B cell (primary cell): ENCODE measurements at regions not wholly inside any gene's neighbourhood (a gene's known extent, or its start where the extent isn't known, plus 50 kb on each side); places are given as distances from the start of the nearest gene placed in this dataset.

Experiments used
- ATAC-seq: fragments of 200-7000 bp; cut with Tn5 transposase; one replicate; pipeline ENCODE4 v1.10.0; 2021; ENCODE audit warnings: low read depth, mild to moderate bottlenecking, moderate number of reproducible peaks, moderate library complexity
- CTCF ChIA-PET: fragments of 350-600 bp; sonication (Branson Sonifier 250); formaldehyde crosslinking; loops from one replicate; lab custom pipeline; 2021; ENCODE audit warnings: antibody characterized with exemption, inconsistent platforms; lab: Charles Lee
- POLR2A ChIA-PET: fragments of 350-600 bp; sonication (Branson Sonifier 250); formaldehyde crosslinking; loops from one replicate; lab custom pipeline; 2021; ENCODE audit warnings: antibody characterized with exemption; lab: Charles Lee
- DNase-seq: peaks from one replicate; pipeline ENCODE4 v3.0.0; 2013
- H2AFZ ChIP-seq: 2 replicates; pipeline ENCODE4 v1.6.1; 2012; ENCODE audit warnings: mild to moderate bottlenecking, low read depth, low read length; ENCODE audit not compliant: insufficient read depth, poor library complexity, severe bottlenecking
- H3K27ac ChIP-seq, 2 donors: 1 replicate in 1 of 2; 2 replicates in 1 of 2; pipeline ENCODE4 v1.5.1; 2012 to 2013; ENCODE audit warnings: low read length in 2 of 2, mild to moderate bottlenecking in 2 of 2, moderate library complexity in 1 of 2
- H3K27me3 ChIP-seq, 4 experiments: fragments of 200-600 bp in 1 of 4; sonication (generic) in 1 of 4; replicated peaks in 1 of 4; 1 replicate in 2 of 4; 2 replicates in 2 of 4; pipeline versions ENCODE4 v1.6.1 to v1.7.0; 2013 to 2016; ENCODE audit warnings: low read length in 3 of 4, mild to moderate bottlenecking in 2 of 4, mixed read lengths in 1 of 4, moderate library complexity in 1 of 4; ENCODE audit not compliant: insufficient read depth in 4 of 4, control insufficient read depth in 3 of 4; ENCODE audit errors: control extremely low read depth in 1 of 4
- H3K36me3 ChIP-seq, 2 experiments: replicated peaks in 1 of 2; 1 replicate in 1 of 2; 2 replicates in 1 of 2; pipeline versions ENCODE4 v1.6.1 to v1.7.1; 2013; ENCODE audit warnings: low read length in 1 of 2; ENCODE audit not compliant: insufficient read depth in 2 of 2, control insufficient read depth in 1 of 2; ENCODE audit errors: control extremely low read depth in 1 of 2, extremely low read depth in 1 of 2
- H3K4me1 ChIP-seq, 2 donors: fragments of 200-600 bp in 1 of 2; sonication (generic) in 1 of 2; 1 replicate in 1 of 2; 2 replicates in 1 of 2; pipeline versions ENCODE4 v1.5.1 to v1.6.1; 2013 to 2017; ENCODE audit warnings: low read length in 2 of 2; ENCODE audit not compliant: control insufficient read depth in 2 of 2, insufficient read depth in 2 of 2
- H3K4me2 ChIP-seq: replicated peaks from 2 replicates; pipeline ENCODE3; 2012; ENCODE audit warnings: mild to moderate bottlenecking, low read depth, low read length; ENCODE audit not compliant: poor library complexity, severe bottlenecking
- H3K4me3 ChIP-seq, 5 experiments: fragments of 200-600 bp in 1 of 5; sonication (generic) in 1 of 5; 1 replicate in 3 of 5; 2 replicates in 2 of 5; pipeline versions ENCODE4 v1.5.1 to v1.7.0; 2011 to 2016; ENCODE audit warnings: low read length in 4 of 5, mild to moderate bottlenecking in 4 of 5, low read depth in 2 of 5, control low read depth in 1 of 5, moderate library complexity in 1 of 5; ENCODE audit not compliant: insufficient read depth in 1 of 5; ENCODE audit errors: control extremely low read depth in 1 of 5, extremely low read depth in 1 of 5
- H3K79me2 ChIP-seq: fragments of 200-600 bp; sonication (generic); one replicate; pipeline ENCODE4 v1.6.0; 2016; ENCODE audit warnings: low read length; ENCODE audit not compliant: control insufficient read depth, insufficient read depth
- H3K9ac ChIP-seq: fragments of 200-600 bp; sonication (generic); 2 replicates; pipeline ENCODE4 v1.6.1; 2017; ENCODE audit warnings: mild to moderate bottlenecking, low read length, moderate library complexity
- H3K9me3 ChIP-seq, 3 donors: one replicate each; pipeline versions ENCODE4 v1.6.1 to v1.7.1; 2013; ENCODE audit warnings: low read length in 2 of 3; ENCODE audit not compliant: control insufficient read depth in 2 of 3, insufficient read depth in 1 of 3; ENCODE audit errors: control extremely low read depth in 1 of 3
- H4K20me1 ChIP-seq: 2 replicates; pipeline ENCODE4 v1.6.0; 2012; ENCODE audit warnings: mild to moderate bottlenecking, low read length; ENCODE audit not compliant: insufficient read depth, control insufficient read depth, poor library complexity, severe bottlenecking
- H3K27ac Mint-ChIP-seq: one replicate; pipeline ENCODE4 v1.8.0; 2021; ENCODE audit warnings: mixed read lengths
- H3K27me3 Mint-ChIP-seq: one replicate; pipeline ENCODE4 v1.8.0; 2021; ENCODE audit warnings: mixed read lengths
- H3K4me1 Mint-ChIP-seq: one replicate; pipeline ENCODE4 v1.8.0; 2021; ENCODE audit warnings: mixed read lengths
- H3K4me3 Mint-ChIP-seq: one replicate; pipeline ENCODE4 v1.8.0; 2021; ENCODE audit warnings: mixed read lengths
- H3K9me3 Mint-ChIP-seq: one replicate; pipeline ENCODE4 v1.8.0; 2022; ENCODE audit warnings: mixed read lengths; ENCODE audit not compliant: insufficient read depth
- EZH2 ChIP-seq: IDR thresholded peaks from 2 replicates; pipeline ENCODE4 v1.6.1; 2012; ENCODE audit warnings: borderline replicate concordance, low read depth, mild to moderate bottlenecking, moderate library complexity, low read length; ENCODE audit not compliant: insufficient read depth, poor library complexity, severe bottlenecking
- intact Hi-C: fragments of 100-400 bp; cut with micrococcal nuclease; formaldehyde crosslinking; loops from one replicate; pipeline ENCODE4 v1.10.0; 2022
- TF ChIP-seq, protein P1 (sequence below): fragments of 200-600 bp; IDR thresholded peaks from one replicate; pipeline ENCODE4 v1.8.0; 2022; ENCODE audit warnings: antibody characterized with exemption, mild to moderate bottlenecking

DNA sequence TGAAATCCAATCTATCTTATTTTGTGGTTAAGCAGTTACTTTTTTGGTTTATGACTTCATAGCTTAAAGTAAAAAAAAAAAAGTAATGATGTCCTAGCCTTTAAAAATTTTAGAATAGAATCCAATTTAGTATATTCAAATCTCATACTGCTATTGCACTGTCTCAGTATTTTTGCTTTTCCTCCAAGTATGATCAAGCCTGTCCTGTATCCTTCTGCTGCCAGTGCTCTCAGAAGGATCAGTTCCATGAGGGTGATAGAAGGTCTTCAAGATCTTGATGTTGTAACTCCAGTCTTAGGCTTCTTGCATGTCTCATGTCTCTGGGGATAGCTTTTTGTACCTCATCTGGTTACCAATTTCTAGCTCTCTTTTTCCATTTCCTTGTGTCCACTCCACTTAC lies 324.2 kb upstream of the FAR2 start:
- intact Hi-C loops, result no loop called here
- DNase-seq, result no peak
- Histone ChIP-seq H3K9ac (no peak overlapping the region), H3K36me3 (no peaks in the 10 kb centered on the region), H3K27ac (no peak overlapping the region), H3K27me3 (no peaks in the 10 kb centered on the region), H3K4me2 (no peak overlapping the region), H4K20me1 (no peaks in the 10 kb centered on the region), H3K4me1 (no peaks in the 10 kb centered on the region), H2AFZ (no peak overlapping the region), H3K79me2 (no peaks in the 10 kb centered on the region), H3K9me3 (no peaks in the 10 kb centered on the region), H3K4me3 (no peak overlapping the region)
- no peak for ATAC-seq
- Mint-ChIP-seq H3K27ac (no peak overlapping the region), H3K9me3 (no peaks in the 10 kb centered on the region), H3K4me1 (no peaks in the 10 kb centered on the region), H3K27me3 (no peaks in the 10 kb centered on the region), H3K4me3 (no peak overlapping the region)
- POLR2A ChIA-PET, result no interaction called here
- CTCF ChIA-PET, result no interaction called here
- TF ChIP-seq EZH2, result no peak
- TF ChIP-seq, protein P1, sequence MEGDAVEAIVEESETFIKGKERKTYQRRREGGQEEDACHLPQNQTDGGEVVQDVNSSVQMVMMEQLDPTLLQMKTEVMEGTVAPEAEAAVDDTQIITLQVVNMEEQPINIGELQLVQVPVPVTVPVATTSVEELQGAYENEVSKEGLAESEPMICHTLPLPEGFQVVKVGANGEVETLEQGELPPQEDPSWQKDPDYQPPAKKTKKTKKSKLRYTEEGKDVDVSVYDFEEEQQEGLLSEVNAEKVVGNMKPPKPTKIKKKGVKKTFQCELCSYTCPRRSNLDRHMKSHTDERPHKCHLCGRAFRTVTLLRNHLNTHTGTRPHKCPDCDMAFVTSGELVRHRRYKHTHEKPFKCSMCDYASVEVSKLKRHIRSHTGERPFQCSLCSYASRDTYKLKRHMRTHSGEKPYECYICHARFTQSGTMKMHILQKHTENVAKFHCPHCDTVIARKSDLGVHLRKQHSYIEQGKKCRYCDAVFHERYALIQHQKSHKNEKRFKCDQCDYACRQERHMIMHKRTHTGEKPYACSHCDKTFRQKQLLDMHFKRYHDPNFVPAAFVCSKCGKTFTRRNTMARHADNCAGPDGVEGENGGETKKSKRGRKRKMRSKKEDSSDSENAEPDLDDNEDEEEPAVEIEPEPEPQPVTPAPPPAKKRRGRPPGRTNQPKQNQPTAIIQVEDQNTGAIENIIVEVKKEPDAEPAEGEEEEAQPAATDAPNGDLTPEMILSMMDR, result no peak

DNA sequence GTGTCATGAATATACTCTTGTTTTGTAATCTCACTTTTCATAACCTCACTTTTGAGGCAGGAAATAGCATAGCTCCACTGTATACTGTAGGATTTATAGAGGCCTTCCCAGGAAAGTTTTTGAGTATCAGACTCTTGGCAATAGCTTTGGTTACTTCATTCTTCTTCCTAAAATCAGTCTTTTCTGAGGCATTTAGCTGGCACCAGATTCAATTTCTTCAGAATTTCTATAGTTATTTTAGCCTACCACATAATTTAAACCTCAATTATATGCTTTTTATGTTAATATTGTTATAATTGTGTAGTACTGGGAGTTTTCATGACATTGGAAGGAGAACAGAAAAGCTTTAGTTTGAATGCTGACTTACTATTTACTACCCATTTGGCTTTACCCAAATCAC lies 322.3 kb upstream of the FAR2 start:
- Histone ChIP-seq H3K27ac (no peak overlapping the region), H4K20me1 (no peaks in the 10 kb centered on the region), H2AFZ (no peak overlapping the region), H3K4me2 (no peak overlapping the region), H3K9ac (no peak overlapping the region), H3K79me2 (no peaks in the 10 kb centered on the region), H3K9me3 (no peaks in the 10 kb centered on the region), H3K4me1 (no peaks in the 10 kb centered on the region), H3K4me3 (no peak overlapping the region), H3K27me3 (no peaks in the 10 kb centered on the region), H3K36me3 (no peaks in the 10 kb centered on the region)
- POLR2A ChIA-PET, result no interaction called here
- ATAC-seq (no peak), DNase-seq (no peak)
- CTCF ChIA-PET, result no interaction called here
- intact Hi-C loops, result no loop called here
- H3K27me3 Mint-ChIP-seq, result no peaks in the 10 kb centered on the region
- no peaks in the 10 kb centered on the region for H3K4me1 Mint-ChIP-seq
- H3K4me3 Mint-ChIP-seq, result no peak overlapping the region
- no peaks in the 10 kb centered on the region for H3K9me3 Mint-ChIP-seq
- no peak for TF ChIP-seq EZH2
- TF ChIP-seq, protein P1, result no peak
- H3K27ac Mint-ChIP-seq, result no peak overlapping the region
